Osteocyte (in vitro differentiated cells): ENCODE measurements at regions not wholly inside any gene's neighbourhood (a gene's known extent, or its start where the extent isn't known, plus 50 kb on each side); places are given as distances from the start of the nearest gene placed in this dataset.

Experiments
- DNase-seq: peaks from one replicate; pipeline ENCODE4 v3.0.0; 2021; ENCODE audit warnings: mixed read lengths; ENCODE audit not compliant: unreplicated experiment; ENCODE audit errors: extremely low spot score
- H3K27ac Mint-ChIP-seq: one replicate; pipeline ENCODE4 v1.8.0; 2021; ENCODE audit warnings: mild to moderate bottlenecking, mixed read lengths; ENCODE audit not compliant: unreplicated experiment
- H3K27me3 Mint-ChIP-seq: one replicate; pipeline ENCODE4 v1.8.0; 2021; ENCODE audit warnings: mixed read lengths; ENCODE audit not compliant: unreplicated experiment
- H3K36me3 Mint-ChIP-seq: one replicate; pipeline ENCODE4 v1.8.0; 2021; ENCODE audit warnings: mixed read lengths; ENCODE audit not compliant: unreplicated experiment
- H3K4me1 Mint-ChIP-seq: one replicate; pipeline ENCODE4 v1.8.0; 2021; ENCODE audit warnings: mixed read lengths; ENCODE audit not compliant: unreplicated experiment
- H3K4me3 Mint-ChIP-seq: one replicate; pipeline ENCODE4 v1.8.0; 2021; ENCODE audit warnings: mild to moderate bottlenecking, moderate library complexity, mixed read lengths; ENCODE audit not compliant: unreplicated experiment
- H3K9me3 Mint-ChIP-seq: one replicate; pipeline ENCODE4 v1.8.0; 2021; ENCODE audit warnings: mixed read lengths; ENCODE audit not compliant: unreplicated experiment
- CTCF ChIP-seq: fragments of 200-600 bp; sonication (generic); IDR thresholded peaks from 2 replicates; pipeline ENCODE4 v1.5.0; 2021; ENCODE audit warnings: antibody characterized with exemption, mild to moderate bottlenecking, moderate library complexity

- Mint-ChIP-seq H3K27ac (peak overlapping the region; percentile 18), H3K36me3 (no peaks in the 10 kb centered on the region), H3K9me3 (no peaks in the 10 kb centered on the region), H3K4me1 (peaks cover 13% of the 10 kb centered on the region), H3K27me3 (peaks cover 32% of the 10 kb centered on the region), H3K4me3 (peak overlapping the region; percentile 81)
- peak; percentile 54 for TF ChIP-seq CTCF
- DNase-seq: no peak
Measured at GRCh38 chr17:72030067-72030899, 90.5 kb upstream of the SOX9 start.

GRCh38 chr17:72031219-72031884 lies 89.5 kb upstream of the SOX9 start:
- TF ChIP-seq CTCF: no peak
- Mint-ChIP-seq H3K27me3 (peaks cover 35% of the 10 kb centered on the region), H3K4me3 (no peak overlapping the region), H3K36me3 (no peaks in the 10 kb centered on the region), H3K27ac (no peak overlapping the region), H3K4me1 (peaks cover 13% of the 10 kb centered on the region), H3K9me3 (no peaks in the 10 kb centered on the region)
- no peak for DNase-seq

- H3K4me1 Mint-ChIP-seq: peaks cover 13% of the 10 kb centered on the region
- no peaks in the 10 kb centered on the region for H3K36me3 Mint-ChIP-seq
- DNase-seq: no peak
- no peak overlapping the region for H3K27ac Mint-ChIP-seq
- H3K9me3 Mint-ChIP-seq: no peaks in the 10 kb centered on the region
- TF ChIP-seq CTCF: no peak
- peaks cover 20% of the 10 kb centered on the region for H3K27me3 Mint-ChIP-seq
- no peak overlapping the region for H3K4me3 Mint-ChIP-seq
Measured at GRCh38 chr17:72033334-72033733, 87.5 kb upstream of the SOX9 start.

GRCh38 chr17:72034000-72034399 lies 86.8 kb upstream of the SOX9 start:
- Mint-ChIP-seq H3K36me3 (no peaks in the 10 kb centered on the region), H3K4me3 (no peak overlapping the region), H3K27me3 (peaks cover 17% of the 10 kb centered on the region), H3K27ac (no peak overlapping the region), H3K9me3 (no peaks in the 10 kb centered on the region), H3K4me1 (peaks cover 13% of the 10 kb centered on the region)
- TF ChIP-seq CTCF: no peak
- no peak for DNase-seq

- Mint-ChIP-seq H3K4me3 (no peak overlapping the region), H3K4me1 (no peaks in the 10 kb centered on the region), H3K36me3 (no peaks in the 10 kb centered on the region), H3K9me3 (no peaks in the 10 kb centered on the region), H3K27ac (no peak overlapping the region), H3K27me3 (peaks cover 36% of the 10 kb centered on the region)
- DNase-seq: no peak
- no peak for TF ChIP-seq CTCF
Measured at GRCh38 chr17:72038427-72038826, 82.4 kb upstream of the SOX9 start.
